ENCODE measurements at regions not wholly inside any gene's neighbourhood (a gene's known extent, or its start where the extent isn't known, plus 50 kb on each side); places are given as distances from the start of the nearest gene placed in this dataset.
"Not testable (repeated sequence)": the region's sequence is repeated elsewhere in the genome, so short reads cannot be mapped to it uniquely, and the experiment has no call there.

- no peak for DNase-seq (ENCODE audit: low read depth in 2 of 2, low spot score in 1 of 2)
Observed at GRCh38 chr10:86579883-86580520, 58.4 kb upstream of the WAPL start.

- DNase-seq (ENCODE audit: low read depth in 2 of 2, low spot score in 1 of 2): no peak
Observed at GRCh38 chr10:86580521-86580891, 58.9 kb upstream of the WAPL start.

GRCh38 chr10:86583983-86584382 is 62.4 kb upstream of the WAPL start:
- DNase-seq (ENCODE audit: low read depth in 2 of 2, low spot score in 1 of 2): no peak

- DNase-seq (ENCODE audit: low read depth in 2 of 2, low spot score in 1 of 2): peak; percentile 39 to 44
Observed at GRCh38 chr10:86585037-86585929, 63.7 kb upstream of the WAPL start.

GRCh38 chr10:86586516-86586915 is 64.9 kb upstream of the WAPL start:
- DNase-seq (ENCODE audit: low read depth in 2 of 2, low spot score in 1 of 2): no peak

DNA sequence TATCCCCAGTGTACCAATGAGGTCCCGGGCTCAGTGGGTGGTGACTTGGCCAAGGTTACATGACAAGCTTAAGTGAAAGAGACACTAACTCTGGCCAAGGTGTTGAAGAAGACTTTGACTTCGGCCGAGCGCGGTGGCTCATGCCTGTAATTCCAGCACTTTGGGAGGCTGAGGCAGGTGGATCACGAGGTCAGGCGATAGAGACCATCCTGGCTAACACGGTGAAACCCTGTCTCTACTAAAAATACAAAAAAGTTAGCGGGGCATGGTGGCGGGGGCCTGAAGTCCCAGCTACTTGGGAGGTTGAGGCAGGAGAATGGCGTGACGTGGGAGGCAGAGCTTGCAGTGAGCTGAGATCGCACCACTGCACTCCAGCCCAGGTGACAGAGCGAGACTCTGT is 65.6 kb upstream of the OPN4 start:
- not testable (repeated sequence) for DNase-seq (ENCODE audit: low read depth in 2 of 2, low spot score in 1 of 2)

GRCh38 chr10:86591436-86591835 is 62.9 kb upstream of the OPN4 start:
- DNase-seq (ENCODE audit: low read depth in 2 of 2, low spot score in 1 of 2): no peak

- DNase-seq (ENCODE audit: low read depth in 2 of 2, low spot score in 1 of 2): no peak
Observed at GRCh38 chr10:86592413-86592812, 61.9 kb upstream of the OPN4 start.

DNA sequence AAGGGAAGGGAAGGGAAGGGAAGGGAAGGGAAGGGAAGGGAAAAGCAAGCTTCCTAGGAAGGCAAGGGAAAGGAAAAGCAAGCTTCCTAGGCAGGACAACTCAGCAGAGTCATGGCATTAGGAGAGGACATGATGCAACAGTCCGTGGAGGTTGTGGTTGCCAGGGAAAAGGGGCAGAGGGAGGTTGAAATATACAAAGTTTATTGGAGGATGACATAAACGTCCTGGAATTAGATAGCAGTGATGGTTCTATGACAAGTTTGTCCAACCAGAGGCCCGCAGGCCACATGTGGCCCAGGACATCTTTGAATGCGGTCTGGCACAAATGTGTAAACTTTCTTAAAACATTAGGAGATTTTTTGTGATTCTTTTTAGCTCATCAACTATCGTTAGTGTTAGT is 59.8 kb upstream of the OPN4 start:
- DNase-seq (ENCODE audit: low read depth in 2 of 2, low spot score in 1 of 2): no peak

DNA sequence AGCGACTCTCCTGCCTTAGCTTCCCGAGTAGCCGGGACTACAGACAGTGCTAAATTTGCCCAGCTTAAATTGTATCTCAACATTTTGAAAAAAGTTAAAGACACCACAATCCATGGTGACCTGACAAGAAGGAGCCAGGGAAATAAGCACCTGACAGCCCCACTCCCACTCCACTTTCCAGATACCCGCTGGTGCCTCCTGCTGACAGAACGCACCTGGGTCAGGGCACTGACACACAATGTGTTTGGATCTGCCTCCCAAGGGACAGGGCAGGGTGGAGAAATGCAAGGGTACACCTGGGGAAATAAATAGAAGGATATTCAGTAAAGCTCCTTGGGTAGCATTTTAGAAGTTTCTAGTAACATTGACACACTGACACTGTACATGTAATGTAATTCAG is 58.9 kb upstream of the OPN4 start:
- DNase-seq (ENCODE audit: low read depth in 2 of 2, low spot score in 1 of 2): no peak

GRCh38 chr10:86596266-86596665 is 58.1 kb upstream of the OPN4 start:
- no peak for DNase-seq (ENCODE audit: low read depth in 2 of 2, low spot score in 1 of 2)

GRCh38 chr10:86597306-86597705 is 57.0 kb upstream of the OPN4 start:
- DNase-seq (ENCODE audit: low read depth in 2 of 2, low spot score in 1 of 2): no peak

- no peak for DNase-seq (ENCODE audit: low read depth in 2 of 2, low spot score in 1 of 2)
Observed at GRCh38 chr10:86598151-86598550, 56.2 kb upstream of the OPN4 start.

- DNase-seq (ENCODE audit: low read depth in 2 of 2, low spot score in 1 of 2): no peak
Observed at GRCh38 chr10:86599041-86599440, 55.3 kb upstream of the OPN4 start.

DNA sequence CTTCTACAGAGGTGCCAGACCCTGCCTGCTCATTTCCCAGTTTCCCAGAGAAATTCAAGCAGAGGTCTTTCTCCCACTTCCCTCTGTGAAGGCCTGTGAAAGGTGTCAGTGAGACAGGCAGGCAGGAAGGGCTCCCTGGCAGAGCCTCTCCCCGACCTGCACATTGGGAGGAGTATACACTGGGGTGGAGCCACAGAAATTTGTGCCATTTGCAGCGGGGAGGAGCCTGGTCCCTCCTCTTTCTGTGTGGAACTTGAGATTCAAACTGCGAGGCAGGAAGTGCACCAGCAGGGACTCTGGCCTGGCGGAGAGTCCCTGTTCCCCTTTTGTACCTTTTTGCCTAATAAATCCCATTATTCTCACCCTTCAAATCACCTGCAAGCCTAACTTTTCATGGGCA is 54.6 kb upstream of the OPN4 start:
- DNase-seq (ENCODE audit: low read depth in 2 of 2, low spot score in 1 of 2): no peak

DNA sequence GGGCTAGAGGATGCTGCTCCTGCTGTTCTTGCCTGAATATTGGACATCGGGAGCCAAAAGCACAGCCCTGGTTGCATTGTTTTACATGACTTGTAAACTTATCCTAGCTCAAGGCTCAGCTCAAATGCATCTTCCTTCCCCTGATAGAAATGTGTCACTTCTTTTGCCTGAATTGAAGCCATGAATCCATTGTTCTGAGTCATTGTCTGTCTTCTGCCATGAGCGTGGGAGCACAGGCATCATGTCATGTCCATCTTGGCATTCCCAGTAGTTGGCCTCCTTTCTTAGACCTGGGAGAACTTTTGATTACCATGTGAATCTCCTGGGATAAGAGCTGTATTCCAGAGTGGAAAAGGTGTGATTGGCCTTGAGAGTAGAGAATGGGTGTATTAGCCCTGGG is 54.1 kb upstream of the OPN4 start:
- DNase-seq (ENCODE audit: low read depth in 2 of 2, low spot score in 1 of 2): no peak

- DNase-seq (ENCODE audit: low read depth in 2 of 2, low spot score in 1 of 2): no peak
Observed at GRCh38 chr10:86601956-86602602, 52.3 kb upstream of the OPN4 start.

- DNase-seq (ENCODE audit: low read depth in 2 of 2, low spot score in 1 of 2): no peak
Observed at GRCh38 chr10:86603256-86603655, 51.1 kb upstream of the OPN4 start.

Measured in stimulated activated CD8-positive, alpha-beta memory T cell treated with anti-CD3 and anti-CD28 coated beads, Interleukin-4, amount 100 ng/mL, for 1 hour (primary cell).